Nephron (organoid): ENCODE measurements at regions not wholly inside any gene's neighbourhood (a gene's known extent, or its start where the extent isn't known, plus 50 kb on each side); places are given as distances from the start of the nearest gene placed in this dataset.
"Not testable (repeated sequence)": the region's sequence is repeated elsewhere in the genome, so short reads cannot be mapped to it uniquely, and the experiment has no call there.

Experiments
- H3K27ac Mint-ChIP-seq, 3 experiments: 2 replicates each; pipeline ENCODE4 v1.8.0; 2020; ENCODE audit warnings: mixed read lengths in 3 of 3, mild to moderate bottlenecking in 2 of 3, moderate library complexity in 1 of 3
- H3K27me3 Mint-ChIP-seq: 2 replicates; pipeline ENCODE4 v1.8.0; 2021; ENCODE audit warnings: low read depth, mild to moderate bottlenecking, moderate library complexity, mixed read lengths
- H3K36me3 Mint-ChIP-seq: 2 replicates; pipeline ENCODE4 v1.8.0; 2020; ENCODE audit warnings: low read depth, mixed read lengths
- H3K4me1 Mint-ChIP-seq: 2 replicates; pipeline ENCODE4 v1.8.0; 2020; ENCODE audit warnings: mixed read lengths
- H3K4me3 Mint-ChIP-seq, 3 experiments: 2 replicates each; pipeline ENCODE4 v1.8.0; 2020; ENCODE audit warnings: mild to moderate bottlenecking in 3 of 3, mixed read lengths in 3 of 3, moderate library complexity in 2 of 3
- H3K9me3 Mint-ChIP-seq: 2 replicates; pipeline ENCODE4 v1.8.0; 2020; ENCODE audit warnings: mixed read lengths
- TF ChIP-seq, protein P1 (sequence below), 3 experiments: fragments of 200-600 bp; sonication (generic); IDR thresholded peaks; one replicate each; pipeline ENCODE4 v1.5.0; 2021; ENCODE audit warnings: antibody characterized with exemption in 3 of 3; ENCODE audit not compliant: unreplicated experiment in 3 of 3

- no peak overlapping the region for H3K27ac Mint-ChIP-seq
- H3K4me3 Mint-ChIP-seq, result no peak overlapping the region
- H3K4me1 Mint-ChIP-seq, result no peaks in the 10 kb centered on the region
- peaks cover 19% of the 10 kb centered on the region for H3K9me3 Mint-ChIP-seq
- H3K36me3 Mint-ChIP-seq, result peaks cover 5% of the 10 kb centered on the region
- no peaks in the 10 kb centered on the region for H3K27me3 Mint-ChIP-seq
- TF ChIP-seq, protein P1, sequence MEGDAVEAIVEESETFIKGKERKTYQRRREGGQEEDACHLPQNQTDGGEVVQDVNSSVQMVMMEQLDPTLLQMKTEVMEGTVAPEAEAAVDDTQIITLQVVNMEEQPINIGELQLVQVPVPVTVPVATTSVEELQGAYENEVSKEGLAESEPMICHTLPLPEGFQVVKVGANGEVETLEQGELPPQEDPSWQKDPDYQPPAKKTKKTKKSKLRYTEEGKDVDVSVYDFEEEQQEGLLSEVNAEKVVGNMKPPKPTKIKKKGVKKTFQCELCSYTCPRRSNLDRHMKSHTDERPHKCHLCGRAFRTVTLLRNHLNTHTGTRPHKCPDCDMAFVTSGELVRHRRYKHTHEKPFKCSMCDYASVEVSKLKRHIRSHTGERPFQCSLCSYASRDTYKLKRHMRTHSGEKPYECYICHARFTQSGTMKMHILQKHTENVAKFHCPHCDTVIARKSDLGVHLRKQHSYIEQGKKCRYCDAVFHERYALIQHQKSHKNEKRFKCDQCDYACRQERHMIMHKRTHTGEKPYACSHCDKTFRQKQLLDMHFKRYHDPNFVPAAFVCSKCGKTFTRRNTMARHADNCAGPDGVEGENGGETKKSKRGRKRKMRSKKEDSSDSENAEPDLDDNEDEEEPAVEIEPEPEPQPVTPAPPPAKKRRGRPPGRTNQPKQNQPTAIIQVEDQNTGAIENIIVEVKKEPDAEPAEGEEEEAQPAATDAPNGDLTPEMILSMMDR (IDR thresholded peaks at IDR 0.05; ENCODE audit: unreplicated experiment in 3 of 3), result no peak
These were observed 729.0 kb upstream of the AADAT start for GRCh38 chr4:170818786-170819185.

- H3K9me3 Mint-ChIP-seq, result peaks cover 5% of the 10 kb centered on the region
These were observed 715.6 kb upstream of the AADAT start for GRCh38 chr4:170805352-170805751.

GRCh38 chr4:170804930-170805329 is 715.2 kb upstream of the AADAT start:
- Mint-ChIP-seq H3K4me3 (no peak overlapping the region), H3K27ac (no peak overlapping the region), H3K27me3 (peaks cover 5% of the 10 kb centered on the region), H3K4me1 (no peaks in the 10 kb centered on the region), H3K9me3 (peaks cover 5% of the 10 kb centered on the region), H3K36me3 (no peaks in the 10 kb centered on the region)
- TF ChIP-seq, protein P1 (IDR thresholded peaks at IDR 0.05; ENCODE audit: unreplicated experiment in 3 of 3), result no peak

More at GRCh38 chr4:170805352-170805751, 715.6 kb upstream of the AADAT start:
- Mint-ChIP-seq H3K27ac (no peak overlapping the region), H3K27me3 (peaks cover 5% of the 10 kb centered on the region), H3K4me3 (no peak overlapping the region), H3K4me1 (no peaks in the 10 kb centered on the region), H3K36me3 (no peaks in the 10 kb centered on the region)
- TF ChIP-seq, protein P1 (IDR thresholded peaks at IDR 0.05; ENCODE audit: unreplicated experiment in 3 of 3), result no peak

GRCh38 chr4:170803492-170803891 is 713.7 kb upstream of the AADAT start:
- TF ChIP-seq, protein P1 (IDR thresholded peaks at IDR 0.05; ENCODE audit: unreplicated experiment in 3 of 3), result no peak
- H3K4me1 Mint-ChIP-seq, result no peaks in the 10 kb centered on the region
- no peak overlapping the region for H3K27ac Mint-ChIP-seq
- no peak overlapping the region for H3K4me3 Mint-ChIP-seq
- peaks cover 5% of the 10 kb centered on the region for H3K9me3 Mint-ChIP-seq
- H3K27me3 Mint-ChIP-seq, result no peaks in the 10 kb centered on the region
- H3K36me3 Mint-ChIP-seq, result no peaks in the 10 kb centered on the region

- H3K9me3 Mint-ChIP-seq, result no peaks in the 10 kb centered on the region
- H3K4me1 Mint-ChIP-seq, result no peaks in the 10 kb centered on the region
- no peaks in the 10 kb centered on the region for H3K27me3 Mint-ChIP-seq
- H3K36me3 Mint-ChIP-seq, result no peaks in the 10 kb centered on the region
- H3K27ac Mint-ChIP-seq, result no peak overlapping the region
- TF ChIP-seq, protein P1 (IDR thresholded peaks at IDR 0.05; ENCODE audit: unreplicated experiment in 3 of 3), result no peak
- no peak overlapping the region for H3K4me3 Mint-ChIP-seq
These were observed 712.0 kb upstream of the AADAT start for GRCh38 chr4:170801771-170802170.

- Mint-ChIP-seq H3K27ac (no peak overlapping the region), H3K9me3 (peaks cover 3% of the 10 kb centered on the region), H3K4me3 (no peak overlapping the region), H3K36me3 (no peaks in the 10 kb centered on the region), H3K4me1 (no peaks in the 10 kb centered on the region), H3K27me3 (no peaks in the 10 kb centered on the region)
- TF ChIP-seq, protein P1 (IDR thresholded peaks at IDR 0.05; ENCODE audit: unreplicated experiment in 3 of 3), result no peak
These were observed 704.8 kb upstream of the AADAT start for GRCh38 chr4:170794525-170794924.

GRCh38 chr4:170788540-170789051 is 698.8 kb upstream of the AADAT start:
- H3K27me3 Mint-ChIP-seq, H3K27ac Mint-ChIP-seq, H3K4me1 Mint-ChIP-seq, H3K9me3 Mint-ChIP-seq, H3K36me3 Mint-ChIP-seq: not testable (repeated sequence)
- peak overlapping the region; percentile 32 to 70 (median 67) for H3K4me3 Mint-ChIP-seq
